WTC11 (cell line): ENCODE measurements at regions not wholly inside any gene's neighbourhood (a gene's known extent, or its start where the extent isn't known, plus 50 kb on each side); places are given as distances from the start of the nearest gene placed in this dataset.

ENCODE experiments used
- ATAC-seq: fragments of 200-7000 bp; cut with Tn5 transposase; 2 replicates; pipeline ENCODE4 v1.10.0; 2021; ENCODE audit warnings: mild to moderate bottlenecking, moderate library complexity
- CTCF ChIA-PET: fragments of 300-600 bp; sonication (Branson Sonifier 250); formaldehyde crosslinking; loops from one replicate; lab custom pipeline; 2021; ENCODE audit warnings: antibody characterized with exemption; lab: Charles Lee
- POLR2A ChIA-PET: fragments of 350-600 bp; sonication (Branson Sonifier 250); formaldehyde crosslinking; loops from one replicate; lab custom pipeline; 2021; ENCODE audit warnings: antibody characterized with exemption; lab: Charles Lee
- DNase-seq: peaks from one replicate; pipeline ENCODE4 v3.0.0; 2021; ENCODE audit warnings: low spot score
- H3K27ac Mint-ChIP-seq: 2 replicates; pipeline ENCODE4 v1.8.0; 2021; ENCODE audit warnings: mixed read lengths
- H3K27me3 Mint-ChIP-seq: 2 replicates; pipeline ENCODE4 v1.8.0; 2021; ENCODE audit warnings: low read depth, mild to moderate bottlenecking, moderate library complexity, mixed read lengths
- H3K36me3 Mint-ChIP-seq: 2 replicates; pipeline ENCODE4 v1.8.0; 2021; ENCODE audit warnings: mixed read lengths
- H3K4me1 Mint-ChIP-seq: 2 replicates; pipeline ENCODE4 v1.8.0; 2022; ENCODE audit warnings: mixed read lengths
- H3K4me3 Mint-ChIP-seq: 2 replicates; pipeline ENCODE4 v1.8.0; 2021; ENCODE audit warnings: mild to moderate bottlenecking, moderate library complexity, mixed read lengths
- H3K9me3 Mint-ChIP-seq: 2 replicates; pipeline ENCODE4 v1.8.0; 2021; ENCODE audit warnings: mixed read lengths
- CREM ChIP-seq: sonication (generic); formaldehyde crosslinking; IDR thresholded peaks from 2 replicates; pipeline ENCODE4 v1.8.1; 2022; ENCODE audit warnings: mild to moderate bottlenecking, missing genetic modification reagents, moderate library complexity
- ELF4 ChIP-seq: sonication (generic); formaldehyde crosslinking; IDR thresholded peaks from 2 replicates; pipeline ENCODE4 v1.8.1; 2022; ENCODE audit warnings: low read depth, mild to moderate bottlenecking, moderate library complexity, missing genetic modification reagents
- GTF2I ChIP-seq: fragments of 250-450 bp; sonication (Bioruptor Pico); conservative IDR thresholded peaks from 2 replicates; pipeline ENCODE4 v1.4.0; 2021; ENCODE audit warnings: mild to moderate bottlenecking
- JUN ChIP-seq: sonication (generic); formaldehyde crosslinking; IDR thresholded peaks from 2 replicates; pipeline ENCODE4 v1.8.0; 2023; ENCODE audit warnings: mild to moderate bottlenecking, missing genetic modification reagents
- SMAD3 ChIP-seq: sonication (generic); formaldehyde crosslinking; IDR thresholded peaks from 2 replicates; pipeline ENCODE4 v1.8.0; 2022; ENCODE audit warnings: missing genetic modification reagents, mild to moderate bottlenecking, borderline replicate concordance
- SOX15 ChIP-seq: fragments of 250-450 bp; sonication (Bioruptor Pico); IDR thresholded peaks from 2 replicates; pipeline ENCODE4 v1.9.0; 2021; ENCODE audit warnings: mild to moderate bottlenecking
- TEAD1 ChIP-seq: sonication (generic); formaldehyde crosslinking; IDR thresholded peaks from 2 replicates; pipeline ENCODE4 v1.8.0; 2022; ENCODE audit warnings: mild to moderate bottlenecking, missing genetic modification reagents
- ZNF232 ChIP-seq: sonication (generic); formaldehyde crosslinking; IDR thresholded peaks from 2 replicates; pipeline ENCODE4 v1.8.0; 2022; ENCODE audit warnings: mild to moderate bottlenecking, missing genetic modification reagents
- ZNF396 ChIP-seq: fragments of 250-450 bp; sonication (Bioruptor Pico); IDR thresholded peaks from 2 replicates; pipeline ENCODE4 v1.8.0; 2021; ENCODE audit warnings: mild to moderate bottlenecking, moderate library complexity, borderline replicate concordance
- ZNF423 ChIP-seq: fragments of 250-450 bp; sonication (Bioruptor Pico); IDR thresholded peaks from 2 replicates; pipeline ENCODE4 v2.1.2; 2022; ENCODE audit warnings: mild to moderate bottlenecking, moderate library complexity
- TF ChIP-seq, protein P1 (sequence below): sonication (generic); formaldehyde crosslinking; conservative IDR thresholded peaks from 2 replicates; pipeline ENCODE4 v1.8.1; 2022; ENCODE audit warnings: mild to moderate bottlenecking, missing genetic modification reagents
- TF ChIP-seq, protein P2 (sequence below): sonication (generic); formaldehyde crosslinking; IDR thresholded peaks from 2 replicates; pipeline ENCODE4 v1.8.0; 2022; ENCODE audit warnings: mild to moderate bottlenecking, missing genetic modification reagents
- TF ChIP-seq, protein P3 (sequence below): fragments of 250-450 bp; sonication (Bioruptor Pico); IDR thresholded peaks from 2 replicates; pipeline ENCODE4 v1.9.0; 2021; ENCODE audit warnings: mild to moderate bottlenecking, borderline replicate concordance
- TF ChIP-seq, protein P4 (sequence below): sonication (generic); formaldehyde crosslinking; IDR thresholded peaks from 2 replicates; pipeline ENCODE4 v1.8.1; 2022; ENCODE audit warnings: low read depth, missing genetic modification reagents, borderline replicate concordance
- TF ChIP-seq, protein P5 (sequence below): sonication (generic); formaldehyde crosslinking; IDR thresholded peaks from 2 replicates; pipeline ENCODE4 v1.8.1; 2022; ENCODE audit warnings: mild to moderate bottlenecking, missing genetic modification reagents, moderate library complexity, borderline replicate concordance
- TF ChIP-seq, protein P6 (sequence below): sonication (generic); formaldehyde crosslinking; IDR thresholded peaks from 2 replicates; pipeline ENCODE4 v1.8.0; 2023; ENCODE audit warnings: mild to moderate bottlenecking, missing genetic modification reagents
- TF ChIP-seq, protein P7 (sequence below): sonication (generic); formaldehyde crosslinking; IDR thresholded peaks from 2 replicates; pipeline ENCODE4 v1.8.0; 2022; ENCODE audit warnings: mild to moderate bottlenecking, missing genetic modification reagents
- TF ChIP-seq, protein P8 (sequence below): sonication (generic); formaldehyde crosslinking; IDR thresholded peaks from 2 replicates; pipeline ENCODE4 v1.8.0; 2022; ENCODE audit warnings: mild to moderate bottlenecking, missing genetic modification reagents

DNA sequence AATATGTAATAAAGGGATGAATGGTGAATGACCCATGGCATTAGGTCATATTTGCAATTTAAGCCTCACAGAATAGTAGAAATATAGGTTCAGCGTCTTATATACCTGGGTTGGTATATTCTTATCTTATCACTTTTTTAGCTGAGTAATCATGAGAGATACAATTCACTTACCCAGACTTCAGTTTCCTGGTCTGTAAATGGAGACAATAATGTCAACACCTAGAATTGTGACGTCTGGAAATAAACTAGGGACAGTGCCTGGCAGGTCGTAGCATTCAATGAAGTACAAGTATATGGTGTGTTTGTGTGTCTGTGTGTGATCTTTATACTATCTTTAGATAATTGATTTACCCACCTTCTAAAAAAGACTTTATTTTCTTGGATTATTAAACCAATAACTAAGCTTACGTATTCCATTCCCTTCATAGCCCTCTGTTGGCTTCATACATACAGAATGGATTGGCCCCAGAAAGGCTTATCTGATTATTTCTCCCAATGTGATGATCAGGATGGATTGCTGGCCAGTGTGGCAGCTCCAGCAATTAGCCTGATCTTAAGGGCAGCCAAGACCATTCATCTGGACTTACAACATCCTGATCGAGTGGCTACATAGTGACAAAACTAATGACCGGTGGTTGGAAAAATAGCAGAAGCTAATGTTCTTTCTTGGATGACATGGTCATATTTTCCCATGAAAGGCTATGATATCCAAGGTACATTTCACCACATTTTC lies 121.2 kb upstream of the NPVF start:
- no peak for ATAC-seq
- CTCF ChIA-PET: no interaction called here
- POLR2A ChIA-PET: no interaction called here

DNA sequence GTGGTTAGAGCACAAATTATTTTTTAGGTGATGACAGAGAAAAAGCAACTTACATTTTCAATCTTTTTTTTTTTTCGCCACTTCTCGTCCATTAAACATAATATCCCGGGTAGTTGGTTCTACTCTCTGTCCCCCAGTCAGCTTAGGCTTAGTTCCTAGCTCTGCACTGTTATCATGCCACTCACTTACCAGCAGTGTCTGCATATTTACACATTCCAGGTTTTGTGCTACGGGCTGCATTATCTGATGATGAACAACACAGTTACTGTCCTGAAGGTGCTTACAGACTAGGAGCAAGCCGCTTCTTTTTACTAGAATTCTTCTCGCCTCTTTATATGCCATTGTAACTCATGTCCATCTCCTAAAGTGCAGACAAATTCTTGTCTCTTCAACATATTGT lies 121.8 kb upstream of the NPVF start:
- no peaks in the 10 kb centered on the region for H3K27me3 Mint-ChIP-seq
- DNase-seq (no peak), ATAC-seq (no peak)
- POLR2A ChIA-PET: no interaction called here
- no peak overlapping the region for H3K27ac Mint-ChIP-seq
- CTCF ChIA-PET: no interaction called here
- H3K4me1 Mint-ChIP-seq: no peaks in the 10 kb centered on the region
- no peaks in the 10 kb centered on the region for H3K9me3 Mint-ChIP-seq
- H3K36me3 Mint-ChIP-seq: no peaks in the 10 kb centered on the region
- no peak overlapping the region for H3K4me3 Mint-ChIP-seq
- TF ChIP-seq ZNF423 (no peak), SMAD3 (CRISPR knock-in tag) (no peak), ELF4 (CRISPR knock-in tag) (no peak), CREM (CRISPR knock-in tag) (no peak), SOX15 (no peak)
- TF ChIP-seq, protein P1, sequence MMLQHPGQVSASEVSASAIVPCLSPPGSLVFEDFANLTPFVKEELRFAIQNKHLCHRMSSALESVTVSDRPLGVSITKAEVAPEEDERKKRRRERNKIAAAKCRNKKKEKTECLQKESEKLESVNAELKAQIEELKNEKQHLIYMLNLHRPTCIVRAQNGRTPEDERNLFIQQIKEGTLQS (CRISPR knock-in tag): no peak
- TF ChIP-seq, protein P2, sequence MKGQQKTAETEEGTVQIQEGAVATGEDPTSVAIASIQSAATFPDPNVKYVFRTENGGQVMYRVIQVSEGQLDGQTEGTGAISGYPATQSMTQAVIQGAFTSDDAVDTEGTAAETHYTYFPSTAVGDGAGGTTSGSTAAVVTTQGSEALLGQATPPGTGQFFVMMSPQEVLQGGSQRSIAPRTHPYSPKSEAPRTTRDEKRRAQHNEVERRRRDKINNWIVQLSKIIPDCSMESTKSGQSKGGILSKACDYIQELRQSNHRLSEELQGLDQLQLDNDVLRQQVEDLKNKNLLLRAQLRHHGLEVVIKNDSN (CRISPR knock-in tag): no peak
- TF ChIP-seq, protein P3, sequence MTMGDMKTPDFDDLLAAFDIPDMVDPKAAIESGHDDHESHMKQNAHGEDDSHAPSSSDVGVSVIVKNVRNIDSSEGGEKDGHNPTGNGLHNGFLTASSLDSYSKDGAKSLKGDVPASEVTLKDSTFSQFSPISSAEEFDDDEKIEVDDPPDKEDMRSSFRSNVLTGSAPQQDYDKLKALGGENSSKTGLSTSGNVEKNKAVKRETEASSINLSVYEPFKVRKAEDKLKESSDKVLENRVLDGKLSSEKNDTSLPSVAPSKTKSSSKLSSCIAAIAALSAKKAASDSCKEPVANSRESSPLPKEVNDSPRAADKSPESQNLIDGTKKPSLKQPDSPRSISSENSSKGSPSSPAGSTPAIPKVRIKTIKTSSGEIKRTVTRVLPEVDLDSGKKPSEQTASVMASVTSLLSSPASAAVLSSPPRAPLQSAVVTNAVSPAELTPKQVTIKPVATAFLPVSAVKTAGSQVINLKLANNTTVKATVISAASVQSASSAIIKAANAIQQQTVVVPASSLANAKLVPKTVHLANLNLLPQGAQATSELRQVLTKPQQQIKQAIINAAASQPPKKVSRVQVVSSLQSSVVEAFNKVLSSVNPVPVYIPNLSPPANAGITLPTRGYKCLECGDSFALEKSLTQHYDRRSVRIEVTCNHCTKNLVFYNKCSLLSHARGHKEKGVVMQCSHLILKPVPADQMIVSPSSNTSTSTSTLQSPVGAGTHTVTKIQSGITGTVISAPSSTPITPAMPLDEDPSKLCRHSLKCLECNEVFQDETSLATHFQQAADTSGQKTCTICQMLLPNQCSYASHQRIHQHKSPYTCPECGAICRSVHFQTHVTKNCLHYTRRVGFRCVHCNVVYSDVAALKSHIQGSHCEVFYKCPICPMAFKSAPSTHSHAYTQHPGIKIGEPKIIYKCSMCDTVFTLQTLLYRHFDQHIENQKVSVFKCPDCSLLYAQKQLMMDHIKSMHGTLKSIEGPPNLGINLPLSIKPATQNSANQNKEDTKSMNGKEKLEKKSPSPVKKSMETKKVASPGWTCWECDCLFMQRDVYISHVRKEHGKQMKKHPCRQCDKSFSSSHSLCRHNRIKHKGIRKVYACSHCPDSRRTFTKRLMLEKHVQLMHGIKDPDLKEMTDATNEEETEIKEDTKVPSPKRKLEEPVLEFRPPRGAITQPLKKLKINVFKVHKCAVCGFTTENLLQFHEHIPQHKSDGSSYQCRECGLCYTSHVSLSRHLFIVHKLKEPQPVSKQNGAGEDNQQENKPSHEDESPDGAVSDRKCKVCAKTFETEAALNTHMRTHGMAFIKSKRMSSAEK (CRISPR knock-in tag): no peak
- TF ChIP-seq, protein P4, sequence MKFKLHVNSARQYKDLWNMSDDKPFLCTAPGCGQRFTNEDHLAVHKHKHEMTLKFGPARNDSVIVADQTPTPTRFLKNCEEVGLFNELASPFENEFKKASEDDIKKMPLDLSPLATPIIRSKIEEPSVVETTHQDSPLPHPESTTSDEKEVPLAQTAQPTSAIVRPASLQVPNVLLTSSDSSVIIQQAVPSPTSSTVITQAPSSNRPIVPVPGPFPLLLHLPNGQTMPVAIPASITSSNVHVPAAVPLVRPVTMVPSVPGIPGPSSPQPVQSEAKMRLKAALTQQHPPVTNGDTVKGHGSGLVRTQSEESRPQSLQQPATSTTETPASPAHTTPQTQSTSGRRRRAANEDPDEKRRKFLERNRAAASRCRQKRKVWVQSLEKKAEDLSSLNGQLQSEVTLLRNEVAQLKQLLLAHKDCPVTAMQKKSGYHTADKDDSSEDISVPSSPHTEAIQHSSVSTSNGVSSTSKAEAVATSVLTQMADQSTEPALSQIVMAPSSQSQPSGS: no peak
- TF ChIP-seq, protein P5, sequence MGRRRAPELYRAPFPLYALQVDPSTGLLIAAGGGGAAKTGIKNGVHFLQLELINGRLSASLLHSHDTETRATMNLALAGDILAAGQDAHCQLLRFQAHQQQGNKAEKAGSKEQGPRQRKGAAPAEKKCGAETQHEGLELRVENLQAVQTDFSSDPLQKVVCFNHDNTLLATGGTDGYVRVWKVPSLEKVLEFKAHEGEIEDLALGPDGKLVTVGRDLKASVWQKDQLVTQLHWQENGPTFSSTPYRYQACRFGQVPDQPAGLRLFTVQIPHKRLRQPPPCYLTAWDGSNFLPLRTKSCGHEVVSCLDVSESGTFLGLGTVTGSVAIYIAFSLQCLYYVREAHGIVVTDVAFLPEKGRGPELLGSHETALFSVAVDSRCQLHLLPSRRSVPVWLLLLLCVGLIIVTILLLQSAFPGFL: no peak
- TF ChIP-seq, protein P6, sequence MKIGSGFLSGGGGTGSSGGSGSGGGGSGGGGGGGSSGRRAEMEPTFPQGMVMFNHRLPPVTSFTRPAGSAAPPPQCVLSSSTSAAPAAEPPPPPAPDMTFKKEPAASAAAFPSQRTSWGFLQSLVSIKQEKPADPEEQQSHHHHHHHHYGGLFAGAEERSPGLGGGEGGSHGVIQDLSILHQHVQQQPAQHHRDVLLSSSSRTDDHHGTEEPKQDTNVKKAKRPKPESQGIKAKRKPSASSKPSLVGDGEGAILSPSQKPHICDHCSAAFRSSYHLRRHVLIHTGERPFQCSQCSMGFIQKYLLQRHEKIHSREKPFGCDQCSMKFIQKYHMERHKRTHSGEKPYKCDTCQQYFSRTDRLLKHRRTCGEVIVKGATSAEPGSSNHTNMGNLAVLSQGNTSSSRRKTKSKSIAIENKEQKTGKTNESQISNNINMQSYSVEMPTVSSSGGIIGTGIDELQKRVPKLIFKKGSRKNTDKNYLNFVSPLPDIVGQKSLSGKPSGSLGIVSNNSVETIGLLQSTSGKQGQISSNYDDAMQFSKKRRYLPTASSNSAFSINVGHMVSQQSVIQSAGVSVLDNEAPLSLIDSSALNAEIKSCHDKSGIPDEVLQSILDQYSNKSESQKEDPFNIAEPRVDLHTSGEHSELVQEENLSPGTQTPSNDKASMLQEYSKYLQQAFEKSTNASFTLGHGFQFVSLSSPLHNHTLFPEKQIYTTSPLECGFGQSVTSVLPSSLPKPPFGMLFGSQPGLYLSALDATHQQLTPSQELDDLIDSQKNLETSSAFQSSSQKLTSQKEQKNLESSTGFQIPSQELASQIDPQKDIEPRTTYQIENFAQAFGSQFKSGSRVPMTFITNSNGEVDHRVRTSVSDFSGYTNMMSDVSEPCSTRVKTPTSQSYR (CRISPR knock-in tag): no peak

More for the DNA sequence above, 121.2 kb upstream of the NPVF start:
- Mint-ChIP-seq H3K4me3 (no peak overlapping the region), H3K27me3 (no peaks in the 10 kb centered on the region), H3K9me3 (no peaks in the 10 kb centered on the region), H3K27ac (no peak overlapping the region), H3K4me1 (no peaks in the 10 kb centered on the region), H3K36me3 (no peaks in the 10 kb centered on the region)
- no peak for DNase-seq
- TF ChIP-seq, protein P7, sequence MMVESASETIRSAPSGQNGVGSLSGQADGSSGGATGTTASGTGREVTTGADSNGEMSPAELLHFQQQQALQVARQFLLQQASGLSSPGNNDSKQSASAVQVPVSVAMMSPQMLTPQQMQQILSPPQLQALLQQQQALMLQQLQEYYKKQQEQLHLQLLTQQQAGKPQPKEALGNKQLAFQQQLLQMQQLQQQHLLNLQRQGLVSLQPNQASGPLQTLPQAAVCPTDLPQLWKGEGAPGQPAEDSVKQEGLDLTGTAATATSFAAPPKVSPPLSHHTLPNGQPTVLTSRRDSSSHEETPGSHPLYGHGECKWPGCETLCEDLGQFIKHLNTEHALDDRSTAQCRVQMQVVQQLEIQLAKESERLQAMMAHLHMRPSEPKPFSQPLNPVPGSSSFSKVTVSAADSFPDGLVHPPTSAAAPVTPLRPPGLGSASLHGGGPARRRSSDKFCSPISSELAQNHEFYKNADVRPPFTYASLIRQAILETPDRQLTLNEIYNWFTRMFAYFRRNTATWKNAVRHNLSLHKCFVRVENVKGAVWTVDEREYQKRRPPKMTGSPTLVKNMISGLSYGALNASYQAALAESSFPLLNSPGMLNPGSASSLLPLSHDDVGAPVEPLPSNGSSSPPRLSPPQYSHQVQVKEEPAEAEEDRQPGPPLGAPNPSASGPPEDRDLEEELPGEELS (CRISPR knock-in tag): no peak
- TF ChIP-seq JUN (CRISPR knock-in tag) (no peak), TEAD1 (CRISPR knock-in tag) (no peak), ZNF232 (no peak), GTF2I (CRISPR knock-in tag) (no peak), ZNF396 (no peak)
- TF ChIP-seq, protein P8, sequence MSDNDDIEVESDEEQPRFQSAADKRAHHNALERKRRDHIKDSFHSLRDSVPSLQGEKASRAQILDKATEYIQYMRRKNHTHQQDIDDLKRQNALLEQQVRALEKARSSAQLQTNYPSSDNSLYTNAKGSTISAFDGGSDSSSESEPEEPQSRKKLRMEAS (CRISPR knock-in tag): no peak
- TF ChIP-seq, protein P6 (CRISPR knock-in tag): no peak
